Esophagus squamous epithelium (tissue), 5 donors: ENCODE measurements at regions not wholly inside any gene's neighbourhood (a gene's known extent, or its start where the extent isn't known, plus 50 kb on each side); places are given as distances from the start of the nearest gene placed in this dataset.

Experiments used
- DNase-seq: peaks from one replicate; lab custom pipeline; 2025; lab: John Stamatoyannopoulos, UW
- H3K27ac ChIP-seq, 4 donors: fragments of 200-600 bp; sonication (generic); one replicate each; pipeline ENCODE4 v1.5.1; 2016 to 2019; ENCODE audit warnings: mild to moderate bottlenecking in 1 of 4
- H3K27me3 ChIP-seq, 4 donors: fragments of 200-600 bp; sonication (generic); 1 replicate in 3 of 4; 2 replicates in 1 of 4; pipeline versions ENCODE4 v1.5.1 to v1.6.0; 2017 to 2021; ENCODE audit warnings: antibody characterized with exemption in 1 of 4
- H3K36me3 ChIP-seq, 3 donors: fragments of 200-600 bp; sonication (generic); one replicate each; pipeline ENCODE4 v1.5.1; 2016 to 2019
- H3K4me1 ChIP-seq, 3 donors: fragments of 200-600 bp; sonication (generic); one replicate each; pipeline ENCODE4 v1.5.1; 2017 to 2019
- H3K4me3 ChIP-seq, 4 donors: fragments of 200-600 bp; sonication (generic); 1 replicate in 3 of 4; 2 replicates in 1 of 4; pipeline ENCODE4 v1.5.1; 2016 to 2019; ENCODE audit warnings: mild to moderate bottlenecking in 2 of 4, moderate library complexity in 1 of 4
- H3K9me3 ChIP-seq, 3 donors: fragments of 200-600 bp; sonication (generic); one replicate each; pipeline ENCODE4 v1.5.1; 2016 to 2019
- POLR2A ChIP-seq, 4 donors: fragments of 450-650 bp; IDR thresholded peaks; one replicate each; pipeline ENCODE4 v1.6.1; 2017; ENCODE audit warnings: antibody characterized with exemption in 4 of 4, mild to moderate bottlenecking in 4 of 4, moderate library complexity in 3 of 4
- WGBS, 2 donors: methylation state at CpG; one replicate each; pipeline ENCODE4 v1.1.5; 2018; 5-methylcytosine and 5-hydroxymethylcytosine counted together
- intact Hi-C: fragments of 100-400 bp; cut with DNase I; formaldehyde crosslinking; loops from one replicate; pipeline ENCODE4 v1.15.0; 2022
- TF ChIP-seq, protein P1 (sequence below), 6 experiments: fragments of 450-650 bp in 4 of 6; fragments of 200-600 bp in 2 of 6; sonication (generic) in 2 of 6; IDR thresholded peaks; one replicate each; pipeline ENCODE4 v1.5.1; 2016 to 2019; ENCODE audit warnings: antibody characterized with exemption in 6 of 6, mild to moderate bottlenecking in 4 of 6, moderate library complexity in 4 of 6
- donor health status: DM: yes; HTN: yes; CAD: no.

- no peak for TF ChIP-seq POLR2A (IDR thresholded peaks at IDR 0.05)
- TF ChIP-seq, protein P1, sequence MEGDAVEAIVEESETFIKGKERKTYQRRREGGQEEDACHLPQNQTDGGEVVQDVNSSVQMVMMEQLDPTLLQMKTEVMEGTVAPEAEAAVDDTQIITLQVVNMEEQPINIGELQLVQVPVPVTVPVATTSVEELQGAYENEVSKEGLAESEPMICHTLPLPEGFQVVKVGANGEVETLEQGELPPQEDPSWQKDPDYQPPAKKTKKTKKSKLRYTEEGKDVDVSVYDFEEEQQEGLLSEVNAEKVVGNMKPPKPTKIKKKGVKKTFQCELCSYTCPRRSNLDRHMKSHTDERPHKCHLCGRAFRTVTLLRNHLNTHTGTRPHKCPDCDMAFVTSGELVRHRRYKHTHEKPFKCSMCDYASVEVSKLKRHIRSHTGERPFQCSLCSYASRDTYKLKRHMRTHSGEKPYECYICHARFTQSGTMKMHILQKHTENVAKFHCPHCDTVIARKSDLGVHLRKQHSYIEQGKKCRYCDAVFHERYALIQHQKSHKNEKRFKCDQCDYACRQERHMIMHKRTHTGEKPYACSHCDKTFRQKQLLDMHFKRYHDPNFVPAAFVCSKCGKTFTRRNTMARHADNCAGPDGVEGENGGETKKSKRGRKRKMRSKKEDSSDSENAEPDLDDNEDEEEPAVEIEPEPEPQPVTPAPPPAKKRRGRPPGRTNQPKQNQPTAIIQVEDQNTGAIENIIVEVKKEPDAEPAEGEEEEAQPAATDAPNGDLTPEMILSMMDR (IDR thresholded peaks at IDR 0.05): no peak
- 81 to 90% methylated on average over 3 of the region's 3 CpGs for WGBS, 2 donors
- peaks cover 0 to 15% (median 7%) of the 10 kb centered on the region in 3 donors for H3K4me1 ChIP-seq
- no peaks in the 10 kb centered on the region for H3K27me3 ChIP-seq
- no peak overlapping the region for H3K27ac ChIP-seq
- H3K4me3 ChIP-seq: no peak overlapping the region
- peaks cover 0 to 8% (median 5%) of the 10 kb centered on the region in 3 donors for H3K9me3 ChIP-seq
- H3K36me3 ChIP-seq: no peaks in the 10 kb centered on the region
- no peak for DNase-seq
- intact Hi-C loops: no loop called here
Observed at GRCh38 chr5:96264047-96264446, 169.0 kb downstream of the PCSK1 start.

GRCh38 chr5:96262105-96262504, 170.9 kb downstream of the PCSK1 start:
- intact Hi-C loops: no loop called here
- H3K4me1 ChIP-seq: peaks cover 0 to 23% (median 11%) of the 10 kb centered on the region in 3 donors
- H3K9me3 ChIP-seq: peaks cover 0 to 5% (median 0%) of the 10 kb centered on the region in 3 donors
- no peak for DNase-seq
- H3K27me3 ChIP-seq: no peaks in the 10 kb centered on the region
- H3K4me3 ChIP-seq: no peak overlapping the region
- TF ChIP-seq, protein P1 (IDR thresholded peaks at IDR 0.05): no peak
- TF ChIP-seq POLR2A (IDR thresholded peaks at IDR 0.05): no peak
- H3K36me3 ChIP-seq: no peaks in the 10 kb centered on the region
- 69 to 80% methylated on average over 3 of the region's 3 CpGs for WGBS, 2 donors
- H3K27ac ChIP-seq: no peak overlapping the region

GRCh38 chr5:96260009-96260408, 173.0 kb downstream of the PCSK1 start:
- Histone ChIP-seq H3K36me3 (no peaks in the 10 kb centered on the region), H3K9me3 (no peaks in the 10 kb centered on the region), H3K4me3 (no peak overlapping the region), H3K27ac (peak overlapping the region in 2 of 4 donors; percentile 15 to 18), H3K4me1 (peaks cover 0 to 34% (median 11%) of the 10 kb centered on the region in 3 donors), H3K27me3 (no peaks in the 10 kb centered on the region)
- no peak for TF ChIP-seq POLR2A (IDR thresholded peaks at IDR 0.05)
- TF ChIP-seq, protein P1 (IDR thresholded peaks at IDR 0.05): no peak
- 81 to 85% methylated on average over 5 of the region's 5 CpGs for WGBS, 2 donors
- intact Hi-C loops: no loop called here
- no peak for DNase-seq

DNA sequence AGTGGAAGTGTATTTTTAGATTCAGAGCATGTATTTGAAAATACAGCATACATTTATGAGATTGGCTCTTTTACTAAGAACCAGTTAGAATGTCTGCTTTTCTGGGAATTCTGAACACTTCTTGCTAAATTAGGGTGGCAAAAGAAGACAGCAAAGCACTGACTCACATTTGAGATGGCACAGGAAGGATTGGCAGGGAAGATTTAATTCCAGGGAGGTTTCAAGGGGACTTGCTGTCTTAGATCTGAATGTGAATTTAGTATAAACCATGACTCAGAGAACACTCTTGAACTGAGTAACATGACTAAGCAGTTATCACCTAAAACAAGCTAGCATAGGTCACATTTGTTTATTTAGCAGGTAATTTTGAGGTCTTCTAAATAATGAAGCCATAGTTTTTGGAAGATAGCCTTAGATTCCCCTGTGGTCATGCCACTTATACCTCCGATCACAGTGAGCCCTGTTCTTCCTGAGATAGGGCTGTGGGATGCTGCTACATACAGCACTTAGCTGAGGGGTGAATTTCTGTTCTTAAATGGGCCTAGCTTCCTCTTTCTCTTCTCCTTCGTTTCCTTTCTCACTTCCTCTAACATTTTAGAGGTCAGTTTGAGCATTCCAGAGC, 173.8 kb downstream of the PCSK1 start:
- Histone ChIP-seq H3K9me3 (no peaks in the 10 kb centered on the region), H3K4me1 (peaks cover 0 to 41% (median 14%) of the 10 kb centered on the region in 3 donors), H3K36me3 (no peaks in the 10 kb centered on the region), H3K27ac (peak overlapping the region in 3 of 4 donors; percentile 18 to 30 (median 23)), H3K27me3 (no peaks in the 10 kb centered on the region), H3K4me3 (no peak overlapping the region)
- DNase-seq: no peak
- 22 to 31% methylated on average over 2 of the region's 2 CpGs for WGBS, 2 donors
- no peak for TF ChIP-seq POLR2A (IDR thresholded peaks at IDR 0.05)
- TF ChIP-seq, protein P1 (IDR thresholded peaks at IDR 0.05): no peak
- intact Hi-C loops: no loop called here

GRCh38 chr5:96258692-96259091, 174.4 kb downstream of the PCSK1 start:
- intact Hi-C loops: no loop called here
- H3K4me1 ChIP-seq: peaks cover 0 to 47% (median 15%) of the 10 kb centered on the region in 3 donors
- no peak overlapping the region for H3K4me3 ChIP-seq
- H3K27ac ChIP-seq: peak overlapping the region in 3 of 4 donors; percentile 18 to 30 (median 23)
- H3K36me3 ChIP-seq: no peaks in the 10 kb centered on the region
- no peaks in the 10 kb centered on the region for H3K9me3 ChIP-seq
- DNase-seq: no peak
- H3K27me3 ChIP-seq: no peaks in the 10 kb centered on the region
- TF ChIP-seq, protein P1 (IDR thresholded peaks at IDR 0.05): no peak
- no peak for TF ChIP-seq POLR2A (IDR thresholded peaks at IDR 0.05)
